ENCODE measurements at regions not wholly inside any gene's neighbourhood (a gene's known extent, or its start where the extent isn't known, plus 50 kb on each side); places are given as distances from the start of the nearest gene placed in this dataset.

GRCh38 chr20:10906834-10907233 lies 233.0 kb upstream of the JAG1 start:
- Histone ChIP-seq H3K4me1 (ENCODE audit: insufficient read depth) (peaks cover 14% of the 10 kb centered on the region), H3K27ac (ENCODE audit: low read depth) (no peak overlapping the region), H2AFZ (no peak overlapping the region), H3K9me2 (ENCODE audit: insufficient read depth) (0 out of 2 replicates have a peak, but pooled peaks cover 4% of the 10 kb centered on the region), H3K4me2 (no peak overlapping the region), H3K36me3 (ENCODE audit: insufficient read depth) (no peaks in the 10 kb centered on the region), H3K79me2 (replicated peaks; ENCODE audit: insufficient read depth) (no peaks in the 10 kb centered on the region), H3F3A (replicated peaks; ENCODE audit: low read depth) (no peaks in the 10 kb centered on the region), H3K27me3 (ENCODE audit: insufficient read depth) (no peaks in the 10 kb centered on the region), H4K20me1 (replicated peaks; ENCODE audit: insufficient read depth) (no peaks in the 10 kb centered on the region), H3K4me3 (no peak overlapping the region)
- Mint-ChIP-seq H3K27me3 (ENCODE audit: insufficient read depth, low read depth, poor library complexity) (no peaks in the 10 kb centered on the region), H3K4me3 (no peak overlapping the region), H3K9me3 (no peaks in the 10 kb centered on the region), H3K27ac (no peak overlapping the region), H3K4me1 (peaks cover 23% of the 10 kb centered on the region), H3K36me3 (ENCODE audit: low read depth) (no peaks in the 10 kb centered on the region)
- TF ChIP-seq STAT1 (IDR thresholded peaks at IDR 0.05; ENCODE audit: unreplicated experiment) (no peak), NANOG (IDR thresholded peaks at IDR 0.05; ENCODE audit: borderline replicate concordance) (no peak), POLR2AphosphoS5 (IDR thresholded peaks at IDR 0.05; ENCODE audit: low read depth) (no peak), EZH2 (IDR thresholded peaks at IDR 0.05; ENCODE audit: low read depth, unreplicated experiment) (no peak), ZNF114 (CRISPR knock-in tag; IDR thresholded peaks at IDR 0.05) (no peak), CREB1 (CRISPR knock-in tag; IDR thresholded peaks at IDR 0.05; ENCODE audit: low read depth) (no peak), EZH2phosphoT487 (IDR thresholded peaks at IDR 0.05; ENCODE audit: unreplicated experiment) (no peak)
- DNase-seq (ENCODE audit: low spot score), result no peak
- no peak for ATAC-seq

DNA sequence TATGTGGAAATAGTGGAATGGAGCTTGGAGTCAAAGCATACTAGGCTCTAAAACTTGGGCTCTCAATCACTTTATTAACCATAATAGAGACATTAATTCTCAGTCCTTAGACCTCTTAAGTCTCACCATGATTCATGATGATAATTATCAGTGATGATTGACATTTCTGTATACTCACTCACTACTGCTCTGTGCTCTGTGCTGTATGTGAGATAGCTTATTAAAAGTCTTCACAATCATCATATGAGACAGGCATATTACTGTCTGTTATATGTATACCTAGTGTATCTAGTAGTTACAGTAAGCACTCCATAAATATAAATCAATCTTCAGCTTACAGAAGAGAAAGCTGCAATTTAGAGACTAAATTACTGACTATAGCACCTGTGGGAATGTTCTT lies 236.0 kb upstream of the JAG1 start:
- Histone ChIP-seq H3F3A (replicated peaks; ENCODE audit: low read depth) (no peaks in the 10 kb centered on the region), H3K9me2 (ENCODE audit: insufficient read depth) (0 out of 2 replicates have a peak, but pooled peaks cover 4% of the 10 kb centered on the region), H3K4me2 (no peak overlapping the region), H2AFZ (no peak overlapping the region), H3K79me2 (replicated peaks; ENCODE audit: insufficient read depth) (no peaks in the 10 kb centered on the region), H4K20me1 (replicated peaks; ENCODE audit: insufficient read depth) (no peaks in the 10 kb centered on the region), H3K27me3 (ENCODE audit: insufficient read depth) (no peaks in the 10 kb centered on the region), H3K4me1 (ENCODE audit: insufficient read depth) (peaks cover 6% of the 10 kb centered on the region; the same call in 1 of the 2 replicates), H3K27ac (ENCODE audit: low read depth) (no peak overlapping the region), H3K4me3 (no peak overlapping the region), H3K36me3 (ENCODE audit: insufficient read depth) (no peaks in the 10 kb centered on the region)
- Mint-ChIP-seq H3K4me1 (peaks cover 9% of the 10 kb centered on the region), H3K4me3 (no peak overlapping the region), H3K9me3 (no peaks in the 10 kb centered on the region), H3K36me3 (ENCODE audit: low read depth) (no peaks in the 10 kb centered on the region), H3K27me3 (ENCODE audit: insufficient read depth, low read depth, poor library complexity) (no peaks in the 10 kb centered on the region), H3K27ac (no peak overlapping the region)
- ATAC-seq (no peak), DNase-seq (ENCODE audit: low spot score) (no peak)
- TF ChIP-seq ZNF114 (CRISPR knock-in tag; IDR thresholded peaks at IDR 0.05) (no peak), EZH2 (IDR thresholded peaks at IDR 0.05; ENCODE audit: low read depth, unreplicated experiment) (no peak), POLR2AphosphoS5 (IDR thresholded peaks at IDR 0.05; ENCODE audit: low read depth) (no peak), REST (IDR thresholded peaks at IDR 0.05; ENCODE audit: unreplicated experiment) (no peak)
- TF ChIP-seq, protein P1, sequence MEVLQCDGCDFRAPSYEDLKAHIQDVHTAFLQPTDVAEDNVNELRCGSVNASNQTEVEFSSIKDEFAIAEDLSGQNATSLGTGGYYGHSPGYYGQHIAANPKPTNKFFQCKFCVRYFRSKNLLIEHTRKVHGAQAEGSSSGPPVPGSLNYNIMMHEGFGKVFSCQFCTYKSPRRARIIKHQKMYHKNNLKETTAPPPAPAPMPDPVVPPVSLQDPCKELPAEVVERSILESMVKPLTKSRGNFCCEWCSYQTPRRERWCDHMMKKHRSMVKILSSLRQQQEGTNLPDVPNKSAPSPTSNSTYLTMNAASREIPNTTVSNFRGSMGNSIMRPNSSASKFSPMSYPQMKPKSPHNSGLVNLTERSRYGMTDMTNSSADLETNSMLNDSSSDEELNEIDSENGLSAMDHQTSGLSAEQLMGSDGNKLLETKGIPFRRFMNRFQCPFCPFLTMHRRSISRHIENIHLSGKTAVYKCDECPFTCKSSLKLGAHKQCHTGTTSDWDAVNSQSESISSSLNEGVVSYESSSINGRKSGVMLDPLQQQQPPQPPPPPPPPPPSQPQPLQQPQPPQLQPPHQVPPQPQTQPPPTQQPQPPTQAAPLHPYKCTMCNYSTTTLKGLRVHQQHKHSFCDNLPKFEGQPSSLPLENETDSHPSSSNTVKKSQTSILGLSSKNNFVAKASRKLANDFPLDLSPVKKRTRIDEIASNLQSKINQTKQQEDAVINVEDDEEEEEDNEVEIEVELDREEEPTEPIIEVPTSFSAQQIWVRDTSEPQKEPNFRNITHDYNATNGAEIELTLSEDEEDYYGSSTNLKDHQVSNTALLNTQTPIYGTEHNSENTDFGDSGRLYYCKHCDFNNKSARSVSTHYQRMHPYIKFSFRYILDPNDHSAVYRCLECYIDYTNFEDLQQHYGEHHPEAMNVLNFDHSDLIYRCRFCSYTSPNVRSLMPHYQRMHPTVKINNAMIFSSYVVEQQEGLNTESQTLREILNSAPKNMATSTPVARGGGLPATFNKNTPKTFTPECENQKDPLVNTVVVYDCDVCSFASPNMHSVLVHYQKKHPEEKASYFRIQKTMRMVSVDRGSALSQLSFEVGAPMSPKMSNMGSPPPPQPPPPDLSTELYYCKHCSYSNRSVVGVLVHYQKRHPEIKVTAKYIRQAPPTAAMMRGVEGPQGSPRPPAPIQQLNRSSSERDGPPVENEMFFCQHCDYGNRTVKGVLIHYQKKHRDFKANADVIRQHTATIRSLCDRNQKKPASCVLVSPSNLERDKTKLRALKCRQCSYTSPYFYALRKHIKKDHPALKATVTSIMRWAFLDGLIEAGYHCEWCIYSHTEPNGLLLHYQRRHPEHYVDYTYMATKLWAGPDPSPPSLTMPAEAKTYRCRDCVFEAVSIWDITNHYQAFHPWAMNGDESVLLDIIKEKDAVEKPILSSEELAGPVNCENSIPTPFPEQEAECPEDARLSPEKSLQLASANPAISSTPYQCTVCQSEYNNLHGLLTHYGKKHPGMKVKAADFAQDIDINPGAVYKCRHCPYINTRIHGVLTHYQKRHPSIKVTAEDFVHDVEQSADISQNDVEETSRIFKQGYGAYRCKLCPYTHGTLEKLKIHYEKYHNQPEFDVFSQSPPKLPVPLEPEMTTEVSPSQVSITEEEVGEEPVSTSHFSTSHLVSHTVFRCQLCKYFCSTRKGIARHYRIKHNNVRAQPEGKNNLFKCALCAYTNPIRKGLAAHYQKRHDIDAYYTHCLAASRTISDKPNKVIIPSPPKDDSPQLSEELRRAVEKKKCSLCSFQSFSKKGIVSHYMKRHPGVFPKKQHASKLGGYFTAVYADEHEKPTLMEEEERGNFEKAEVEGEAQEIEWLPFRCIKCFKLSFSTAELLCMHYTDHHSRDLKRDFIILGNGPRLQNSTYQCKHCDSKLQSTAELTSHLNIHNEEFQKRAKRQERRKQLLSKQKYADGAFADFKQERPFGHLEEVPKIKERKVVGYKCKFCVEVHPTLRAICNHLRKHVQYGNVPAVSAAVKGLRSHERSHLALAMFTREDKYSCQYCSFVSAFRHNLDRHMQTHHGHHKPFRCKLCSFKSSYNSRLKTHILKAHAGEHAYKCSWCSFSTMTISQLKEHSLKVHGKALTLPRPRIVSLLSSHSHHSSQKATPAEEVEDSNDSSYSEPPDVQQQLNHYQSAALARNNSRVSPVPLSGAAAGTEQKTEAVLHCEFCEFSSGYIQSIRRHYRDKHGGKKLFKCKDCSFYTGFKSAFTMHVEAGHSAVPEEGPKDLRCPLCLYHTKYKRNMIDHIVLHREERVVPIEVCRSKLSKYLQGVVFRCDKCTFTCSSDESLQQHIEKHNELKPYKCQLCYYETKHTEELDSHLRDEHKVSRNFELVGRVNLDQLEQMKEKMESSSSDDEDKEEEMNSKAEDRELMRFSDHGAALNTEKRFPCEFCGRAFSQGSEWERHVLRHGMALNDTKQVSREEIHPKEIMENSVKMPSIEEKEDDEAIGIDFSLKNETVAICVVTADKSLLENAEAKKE (CRISPR knock-in tag; IDR thresholded peaks at IDR 0.05), result no peak
- TF ChIP-seq, protein P2, sequence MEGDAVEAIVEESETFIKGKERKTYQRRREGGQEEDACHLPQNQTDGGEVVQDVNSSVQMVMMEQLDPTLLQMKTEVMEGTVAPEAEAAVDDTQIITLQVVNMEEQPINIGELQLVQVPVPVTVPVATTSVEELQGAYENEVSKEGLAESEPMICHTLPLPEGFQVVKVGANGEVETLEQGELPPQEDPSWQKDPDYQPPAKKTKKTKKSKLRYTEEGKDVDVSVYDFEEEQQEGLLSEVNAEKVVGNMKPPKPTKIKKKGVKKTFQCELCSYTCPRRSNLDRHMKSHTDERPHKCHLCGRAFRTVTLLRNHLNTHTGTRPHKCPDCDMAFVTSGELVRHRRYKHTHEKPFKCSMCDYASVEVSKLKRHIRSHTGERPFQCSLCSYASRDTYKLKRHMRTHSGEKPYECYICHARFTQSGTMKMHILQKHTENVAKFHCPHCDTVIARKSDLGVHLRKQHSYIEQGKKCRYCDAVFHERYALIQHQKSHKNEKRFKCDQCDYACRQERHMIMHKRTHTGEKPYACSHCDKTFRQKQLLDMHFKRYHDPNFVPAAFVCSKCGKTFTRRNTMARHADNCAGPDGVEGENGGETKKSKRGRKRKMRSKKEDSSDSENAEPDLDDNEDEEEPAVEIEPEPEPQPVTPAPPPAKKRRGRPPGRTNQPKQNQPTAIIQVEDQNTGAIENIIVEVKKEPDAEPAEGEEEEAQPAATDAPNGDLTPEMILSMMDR (conservative IDR thresholded peaks at IDR 0.05; ENCODE audit: low read depth in 2 of 2), result no peak

Data from GM23338 (cell line).